ENCODE measurements at regions not wholly inside any gene's neighbourhood (a gene's known extent, or its start where the extent isn't known, plus 50 kb on each side); places are given as distances from the start of the nearest gene placed in this dataset.
A peak's percentile ranks its signal among the peaks of the same experiment; 100 is the strongest.

DNA sequence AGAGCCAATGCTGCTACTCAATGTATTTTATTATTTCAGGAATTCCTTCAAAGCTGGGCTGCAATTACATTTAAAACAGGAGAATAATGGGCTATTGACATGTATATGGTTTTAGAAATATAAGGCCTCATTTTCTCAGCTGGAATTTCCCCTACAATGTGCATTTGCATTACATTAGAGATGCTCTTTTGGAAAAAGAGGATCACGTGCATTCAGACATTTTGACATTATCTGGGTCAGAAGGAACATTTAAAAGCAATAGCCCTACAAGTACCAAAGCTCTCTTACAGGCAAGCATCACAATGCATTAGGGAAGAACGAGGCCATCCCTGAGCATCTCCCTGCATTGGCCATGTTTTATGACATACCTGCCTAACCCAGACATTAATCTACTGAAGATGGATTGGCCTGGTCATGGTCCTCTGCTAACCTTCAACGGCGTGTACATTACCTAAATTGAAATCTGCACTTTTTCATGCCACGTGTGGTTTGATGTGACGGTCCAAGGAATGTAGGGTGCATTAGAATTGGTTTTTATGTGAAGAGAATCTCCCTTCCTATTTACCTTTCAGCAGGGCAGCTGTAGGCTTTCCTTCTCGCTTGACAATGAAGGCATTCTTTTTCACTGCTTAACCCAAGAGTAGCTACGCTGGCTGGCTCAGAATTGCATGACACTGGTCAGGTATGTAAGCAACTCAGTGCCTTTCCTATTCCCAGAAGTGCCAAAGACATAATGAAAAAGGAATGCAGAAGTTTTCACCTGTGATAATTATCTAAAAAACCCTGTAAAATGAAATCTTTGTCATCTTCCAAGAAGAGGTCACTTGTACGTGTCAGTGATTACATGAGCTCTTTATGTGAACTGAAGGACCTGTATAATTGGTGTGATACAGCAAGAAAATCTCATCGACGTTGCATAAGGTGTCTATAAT, 212.3 kb upstream of the MPDZ start:
- no peak for DNase-seq (ENCODE audit: low read depth)
- TF ChIP-seq, protein P1, sequence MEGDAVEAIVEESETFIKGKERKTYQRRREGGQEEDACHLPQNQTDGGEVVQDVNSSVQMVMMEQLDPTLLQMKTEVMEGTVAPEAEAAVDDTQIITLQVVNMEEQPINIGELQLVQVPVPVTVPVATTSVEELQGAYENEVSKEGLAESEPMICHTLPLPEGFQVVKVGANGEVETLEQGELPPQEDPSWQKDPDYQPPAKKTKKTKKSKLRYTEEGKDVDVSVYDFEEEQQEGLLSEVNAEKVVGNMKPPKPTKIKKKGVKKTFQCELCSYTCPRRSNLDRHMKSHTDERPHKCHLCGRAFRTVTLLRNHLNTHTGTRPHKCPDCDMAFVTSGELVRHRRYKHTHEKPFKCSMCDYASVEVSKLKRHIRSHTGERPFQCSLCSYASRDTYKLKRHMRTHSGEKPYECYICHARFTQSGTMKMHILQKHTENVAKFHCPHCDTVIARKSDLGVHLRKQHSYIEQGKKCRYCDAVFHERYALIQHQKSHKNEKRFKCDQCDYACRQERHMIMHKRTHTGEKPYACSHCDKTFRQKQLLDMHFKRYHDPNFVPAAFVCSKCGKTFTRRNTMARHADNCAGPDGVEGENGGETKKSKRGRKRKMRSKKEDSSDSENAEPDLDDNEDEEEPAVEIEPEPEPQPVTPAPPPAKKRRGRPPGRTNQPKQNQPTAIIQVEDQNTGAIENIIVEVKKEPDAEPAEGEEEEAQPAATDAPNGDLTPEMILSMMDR (IDR thresholded peaks at IDR 0.05; ENCODE audit: control insufficient read depth, insufficient read depth, low read depth, low read length, missing control alignments), result no peak
- H3K4me3 ChIP-seq (ENCODE audit: control insufficient read depth, low read depth, low read length), result no peak overlapping the region

DNA sequence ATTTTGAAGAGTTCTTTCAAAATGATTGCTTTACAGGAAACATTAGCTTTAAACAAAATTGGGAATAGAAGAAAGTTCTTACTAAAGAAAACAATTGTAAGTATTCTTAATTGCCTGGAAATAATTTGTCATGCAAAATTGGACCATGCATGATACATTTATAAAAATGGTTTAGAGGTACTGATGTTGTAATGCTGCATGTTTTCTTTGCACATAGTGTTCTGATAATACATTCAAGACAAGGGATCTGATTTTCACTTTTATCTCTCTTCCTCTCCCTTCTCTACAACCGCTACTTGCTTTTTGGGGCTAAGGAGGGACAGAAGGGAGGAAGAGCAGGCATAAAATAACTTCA, 211.6 kb upstream of the MPDZ start:
- no peak overlapping the region for H3K4me3 ChIP-seq (ENCODE audit: control insufficient read depth, low read depth, low read length)
- TF ChIP-seq, protein P1 (IDR thresholded peaks at IDR 0.05; ENCODE audit: control insufficient read depth, insufficient read depth, low read depth, low read length, missing control alignments), result no peak
- no peak for DNase-seq (ENCODE audit: low read depth)

DNA sequence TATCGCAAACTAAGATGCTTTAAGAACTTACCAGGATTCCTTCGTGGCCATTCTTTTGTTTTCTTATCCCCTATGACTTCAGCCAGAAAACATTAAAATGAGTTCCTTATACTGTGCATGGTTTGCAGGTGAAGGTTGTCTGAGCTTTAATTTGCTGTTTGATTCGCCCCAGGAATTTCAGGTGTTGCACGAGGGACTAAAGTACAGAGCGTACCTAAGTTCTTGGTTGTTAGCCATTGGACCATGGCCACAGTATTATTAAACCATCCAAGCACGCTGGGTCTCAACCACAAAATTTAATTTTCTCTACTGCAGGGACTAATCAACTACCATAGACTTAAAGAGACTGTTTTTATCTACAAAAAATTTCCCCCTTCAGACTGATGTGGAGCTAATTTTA, 208.4 kb upstream of the MPDZ start:
- H3K4me3 ChIP-seq (ENCODE audit: control insufficient read depth, low read depth, low read length), result no peak overlapping the region
- DNase-seq (ENCODE audit: low read depth), result no peak
- TF ChIP-seq, protein P1 (IDR thresholded peaks at IDR 0.05; ENCODE audit: control insufficient read depth, insufficient read depth, low read depth, low read length, missing control alignments), result no peak

DNA sequence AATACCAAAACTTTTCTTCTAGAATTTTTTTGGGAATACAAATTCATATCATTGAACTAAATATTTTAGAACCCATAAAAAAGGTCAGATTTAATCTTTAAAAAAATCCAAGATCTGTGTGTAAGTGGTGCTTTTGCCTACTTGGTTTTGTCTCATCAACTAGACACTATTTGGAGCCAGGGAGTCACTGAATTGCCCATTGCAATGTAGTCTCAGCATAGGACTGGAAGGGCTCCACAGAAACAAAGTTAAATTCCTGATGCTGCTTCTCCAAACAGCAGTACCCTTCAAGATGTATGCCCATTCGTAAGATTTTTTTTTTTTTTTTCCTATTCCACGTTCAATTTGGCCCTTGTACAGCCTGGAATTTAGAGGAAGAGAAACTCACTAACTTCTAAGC, 208.0 kb upstream of the MPDZ start:
- TF ChIP-seq, protein P1 (IDR thresholded peaks at IDR 0.05; ENCODE audit: control insufficient read depth, insufficient read depth, low read depth, low read length, missing control alignments), result no peak

DNA sequence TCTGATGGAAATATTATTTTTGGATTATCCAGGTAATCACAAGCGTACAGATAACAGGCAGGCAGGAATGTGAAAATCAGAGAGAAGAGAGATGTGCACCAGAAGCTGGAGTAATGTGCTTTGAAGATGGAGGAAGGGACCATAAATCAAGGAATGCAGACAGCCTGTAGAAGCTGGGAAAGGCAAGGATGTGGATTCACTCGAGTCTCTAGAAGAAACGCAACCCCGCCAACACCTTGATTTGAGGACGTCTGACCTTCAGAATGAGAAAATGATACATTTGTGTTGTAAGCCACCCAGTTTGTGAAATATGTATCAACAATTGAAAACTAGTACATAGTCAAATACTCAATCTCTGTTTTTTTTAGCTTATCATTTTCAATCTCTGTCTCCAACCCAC, 207.6 kb upstream of the MPDZ start:
- DNase-seq (ENCODE audit: low read depth), result no peak
- TF ChIP-seq, protein P1 (IDR thresholded peaks at IDR 0.05; ENCODE audit: control insufficient read depth, insufficient read depth, low read depth, low read length, missing control alignments), result no peak
- H3K4me3 ChIP-seq (ENCODE audit: control insufficient read depth, low read depth, low read length), result no peak overlapping the region

More for the DNA sequence above, 208.0 kb upstream of the MPDZ start:
- no peak for DNase-seq (ENCODE audit: low read depth)
- no peak overlapping the region for H3K4me3 ChIP-seq (ENCODE audit: control insufficient read depth, low read depth, low read length)

DNA sequence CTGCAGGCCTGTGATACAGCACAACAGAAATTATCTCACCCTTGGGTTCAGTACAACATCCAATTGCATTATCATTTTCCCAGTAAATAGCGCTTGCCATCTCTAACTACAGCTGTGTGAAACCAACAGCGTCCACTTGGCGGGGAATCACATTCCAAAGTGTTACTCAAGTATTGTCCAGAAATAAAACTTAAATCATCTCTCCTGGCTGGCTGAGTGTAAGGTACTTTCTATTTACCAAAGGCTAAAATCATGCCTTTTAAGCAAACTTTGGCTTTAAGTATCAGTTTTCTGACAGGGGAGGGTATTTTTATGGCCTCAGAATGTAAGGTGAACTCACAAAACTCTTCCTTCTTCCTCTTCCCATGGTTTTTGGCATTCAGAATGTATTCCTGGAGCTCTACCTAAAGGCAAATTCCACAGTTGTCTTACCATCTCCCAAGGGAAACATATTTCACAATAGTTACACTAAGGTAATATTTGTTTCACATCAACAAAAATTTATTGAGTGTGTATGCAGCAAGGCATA, 205.6 kb upstream of the MPDZ start:
- no peak overlapping the region for H3K4me3 ChIP-seq (ENCODE audit: control insufficient read depth, low read depth, low read length)
- DNase-seq (ENCODE audit: low read depth), result peak; percentile 24
- TF ChIP-seq, protein P1 (IDR thresholded peaks at IDR 0.05; ENCODE audit: control insufficient read depth, insufficient read depth, low read depth, low read length, missing control alignments), result no peak

All from AG09309 (cell line).